ENCODE measurements at regions not wholly inside any gene's neighbourhood (a gene's known extent, or its start where the extent isn't known, plus 50 kb on each side); places are given as distances from the start of the nearest gene placed in this dataset.

- Mint-ChIP-seq H3K27ac (no peak overlapping the region), H3K4me3 (no peak overlapping the region), H3K27me3 (peaks cover 34% of the 10 kb centered on the region), H3K9me3 (no peaks in the 10 kb centered on the region), H3K4me1 (ENCODE audit: low read depth) (no peaks in the 10 kb centered on the region), H3K36me3 (ENCODE audit: low read depth) (no peaks in the 10 kb centered on the region)
- Histone ChIP-seq H3K36me3 (ENCODE audit: insufficient read depth, low read length) (no peaks in the 10 kb centered on the region), H3K9me3 (ENCODE audit: control insufficient read depth in 1 of 2, insufficient read depth in 1 of 2, low read length in 2 of 2) (no peaks in the 10 kb centered on the region), H3K4me3 (ENCODE audit: low read length) (no peak overlapping the region), H3K27me3 (ENCODE audit: control insufficient read depth in 1 of 2, insufficient read depth in 2 of 2, low read length in 2 of 2) (no peaks in the 10 kb centered on the region), H3K4me1 (ENCODE audit: insufficient read depth, low read length) (no peaks in the 10 kb centered on the region), H3K27ac (ENCODE audit: low read depth in 1 of 2, low read length in 2 of 2) (no peak overlapping the region)
- DNase-seq (no peak), ATAC-seq (ENCODE audit: poor library complexity) (no peak)
- CTCF ChIA-PET = no interaction called here
- intact Hi-C loops (cut with DNase I, micrococcal nuclease) = no loop called here
- TF ChIP-seq CTCF (IDR thresholded peaks at IDR 0.05) = no peak
- POLR2A ChIA-PET = no interaction called here
Measured at GRCh38 chr17:6248061-6248460, 177.9 kb downstream of the WSCD1 start.

- intact Hi-C loops (cut with DNase I, micrococcal nuclease) = no loop called here
- Histone ChIP-seq H3K4me3 (ENCODE audit: low read length) (no peak overlapping the region), H3K4me1 (ENCODE audit: insufficient read depth, low read length) (no peaks in the 10 kb centered on the region), H3K36me3 (ENCODE audit: insufficient read depth, low read length) (no peaks in the 10 kb centered on the region), H3K27me3 (ENCODE audit: control insufficient read depth in 1 of 2, insufficient read depth in 2 of 2, low read length in 2 of 2) (peaks cover 0 to 8% of the 10 kb centered on the region in 2 experiments), H3K9me3 (ENCODE audit: control insufficient read depth in 1 of 2, insufficient read depth in 1 of 2, low read length in 2 of 2) (no peaks in the 10 kb centered on the region), H3K27ac (ENCODE audit: low read depth in 1 of 2, low read length in 2 of 2) (no peak overlapping the region)
- DNase-seq = no peak
- Mint-ChIP-seq H3K27me3 (peaks cover 37% of the 10 kb centered on the region), H3K27ac (no peak overlapping the region), H3K36me3 (ENCODE audit: low read depth) (no peaks in the 10 kb centered on the region), H3K4me3 (no peak overlapping the region), H3K9me3 (no peaks in the 10 kb centered on the region), H3K4me1 (ENCODE audit: low read depth) (no peaks in the 10 kb centered on the region)
- no peak for ATAC-seq (ENCODE audit: poor library complexity)
- TF ChIP-seq CTCF (IDR thresholded peaks at IDR 0.05) = no peak
- ChIA-PET CTCF (no interaction called here), POLR2A (no interaction called here)
Measured at GRCh38 chr17:6245301-6246177, 175.4 kb downstream of the WSCD1 start.

DNA sequence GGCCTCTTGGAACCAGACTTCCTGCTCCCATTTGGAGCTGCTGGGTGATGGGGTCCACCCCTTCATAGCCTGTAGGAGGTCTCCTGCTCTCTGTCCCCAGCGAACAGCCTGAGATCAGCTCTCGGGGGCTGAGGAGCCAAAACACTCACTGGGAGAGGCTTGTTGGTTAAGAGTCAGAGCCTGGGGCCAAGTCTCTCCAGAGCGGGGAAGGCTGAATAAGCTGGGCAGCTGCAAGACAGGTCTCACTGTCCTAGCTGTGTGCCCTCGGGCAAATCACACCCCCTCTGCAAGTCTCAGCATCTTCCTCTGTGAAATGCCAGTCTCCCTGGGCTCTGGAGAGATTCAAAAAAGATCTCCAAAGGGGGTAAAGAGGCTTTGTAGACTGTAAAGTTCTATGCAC, 174.6 kb downstream of the WSCD1 start:
- CTCF ChIA-PET = no interaction called here
- Histone ChIP-seq H3K36me3 (ENCODE audit: insufficient read depth, low read length) (no peaks in the 10 kb centered on the region), H3K9me3 (ENCODE audit: control insufficient read depth in 1 of 2, insufficient read depth in 1 of 2, low read length in 2 of 2) (no peaks in the 10 kb centered on the region), H3K27me3 (ENCODE audit: control insufficient read depth in 1 of 2, insufficient read depth in 2 of 2, low read length in 2 of 2) (peaks cover 0 to 12% of the 10 kb centered on the region in 2 experiments), H3K4me3 (ENCODE audit: low read length) (no peak overlapping the region), H3K27ac (ENCODE audit: low read depth in 1 of 2, low read length in 2 of 2) (no peak overlapping the region), H3K4me1 (ENCODE audit: insufficient read depth, low read length) (no peaks in the 10 kb centered on the region)
- H3K27me3 Mint-ChIP-seq = peaks cover 43% of the 10 kb centered on the region
- DNase-seq (no peak), ATAC-seq (ENCODE audit: poor library complexity) (no peak)
- TF ChIP-seq CTCF (IDR thresholded peaks at IDR 0.05) = no peak
- no peak overlapping the region for H3K4me3 Mint-ChIP-seq
- intact Hi-C loops (cut with DNase I, micrococcal nuclease) = no loop called here
- H3K36me3 Mint-ChIP-seq (ENCODE audit: low read depth) = no peaks in the 10 kb centered on the region
- no peaks in the 10 kb centered on the region for H3K4me1 Mint-ChIP-seq (ENCODE audit: low read depth)
- POLR2A ChIA-PET = no interaction called here
- H3K9me3 Mint-ChIP-seq = no peaks in the 10 kb centered on the region
- no peak overlapping the region for H3K27ac Mint-ChIP-seq
